Upper lobe of left lung (tissue), 4 donors: ENCODE measurements at regions not wholly inside any gene's neighbourhood (a gene's known extent, or its start where the extent isn't known, plus 50 kb on each side); places are given as distances from the start of the nearest gene placed in this dataset.

Source experiments
- EP300 ChIP-seq, 4 donors: sonication (generic); formaldehyde crosslinking; IDR thresholded peaks; one replicate each; pipeline ENCODE4 v1.5.1; 2017; ENCODE audit warnings: antibody characterized with exemption in 4 of 4, control low read depth in 2 of 4
- POLR2A ChIP-seq, 4 donors: fragments of 450-650 bp; IDR thresholded peaks; one replicate each; pipeline ENCODE4 v1.5.1; 2016 to 2017; ENCODE audit warnings: antibody characterized with exemption in 4 of 4, mild to moderate bottlenecking in 2 of 4
- POLR2AphosphoS5 ChIP-seq, 2 donors: sonication (generic); formaldehyde crosslinking; IDR thresholded peaks; one replicate each; pipeline ENCODE4 v1.5.1; 2017; ENCODE audit warnings: antibody characterized with exemption in 2 of 2
- TF ChIP-seq, protein P1 (sequence below), 6 experiments: fragments of 450-650 bp in 4 of 6; fragments of 200-600 bp in 2 of 6; sonication (generic) in 2 of 6; IDR thresholded peaks; one replicate each; pipeline ENCODE4 v1.5.1; 2016 to 2019; ENCODE audit warnings: antibody characterized with exemption in 6 of 6

DNA sequence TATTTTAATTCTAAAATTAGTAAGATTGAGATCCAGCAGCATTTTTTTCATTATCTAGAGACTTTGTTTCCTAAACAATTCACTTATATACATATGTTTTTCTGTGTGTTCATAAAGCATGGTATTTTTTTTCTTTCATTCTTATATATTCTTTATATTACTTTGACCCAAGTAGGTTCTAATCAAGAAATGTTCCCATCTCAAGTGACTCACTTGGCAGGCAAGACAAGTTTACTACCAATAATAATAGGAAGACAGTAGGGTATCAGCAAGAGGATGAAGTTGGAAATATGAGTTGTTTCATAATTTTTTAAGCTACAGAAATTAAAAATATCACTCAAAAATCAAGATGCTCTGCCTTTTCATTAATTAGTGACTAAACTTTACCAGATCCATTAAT is 613.4 kb upstream of the ATP2B1 start:
- no peak for TF ChIP-seq POLR2A (IDR thresholded peaks at IDR 0.05)
- TF ChIP-seq, protein P1, sequence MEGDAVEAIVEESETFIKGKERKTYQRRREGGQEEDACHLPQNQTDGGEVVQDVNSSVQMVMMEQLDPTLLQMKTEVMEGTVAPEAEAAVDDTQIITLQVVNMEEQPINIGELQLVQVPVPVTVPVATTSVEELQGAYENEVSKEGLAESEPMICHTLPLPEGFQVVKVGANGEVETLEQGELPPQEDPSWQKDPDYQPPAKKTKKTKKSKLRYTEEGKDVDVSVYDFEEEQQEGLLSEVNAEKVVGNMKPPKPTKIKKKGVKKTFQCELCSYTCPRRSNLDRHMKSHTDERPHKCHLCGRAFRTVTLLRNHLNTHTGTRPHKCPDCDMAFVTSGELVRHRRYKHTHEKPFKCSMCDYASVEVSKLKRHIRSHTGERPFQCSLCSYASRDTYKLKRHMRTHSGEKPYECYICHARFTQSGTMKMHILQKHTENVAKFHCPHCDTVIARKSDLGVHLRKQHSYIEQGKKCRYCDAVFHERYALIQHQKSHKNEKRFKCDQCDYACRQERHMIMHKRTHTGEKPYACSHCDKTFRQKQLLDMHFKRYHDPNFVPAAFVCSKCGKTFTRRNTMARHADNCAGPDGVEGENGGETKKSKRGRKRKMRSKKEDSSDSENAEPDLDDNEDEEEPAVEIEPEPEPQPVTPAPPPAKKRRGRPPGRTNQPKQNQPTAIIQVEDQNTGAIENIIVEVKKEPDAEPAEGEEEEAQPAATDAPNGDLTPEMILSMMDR (IDR thresholded peaks at IDR 0.05) = no peak
- TF ChIP-seq EP300 (IDR thresholded peaks at IDR 0.05) = no peak
- TF ChIP-seq POLR2AphosphoS5 (IDR thresholded peaks at IDR 0.05) = no peak
